Parathyroid adenoma (tissue), 2 donors: ENCODE measurements at regions not wholly inside any gene's neighbourhood (a gene's known extent, or its start where the extent isn't known, plus 50 kb on each side); places are given as distances from the start of the nearest gene placed in this dataset.

Experiments
- H2AFZ ChIP-seq: fragments of 300-600 bp; sonication (generic); one replicate; pipeline ENCODE4 v1.7.0; 2017; ENCODE audit warnings: antibody characterized with exemption, mild to moderate bottlenecking
- H3K27ac ChIP-seq: fragments of 300-600 bp; sonication (generic); one replicate; pipeline ENCODE4 v1.7.0; 2017
- H3K27me3 ChIP-seq: fragments of 300-600 bp; sonication (generic); one replicate; pipeline ENCODE4 v1.7.0; 2017; ENCODE audit warnings: low read length; ENCODE audit not compliant: control insufficient read depth, insufficient read depth
- H3K36me3 ChIP-seq: fragments of 300-600 bp; sonication (generic); one replicate; pipeline ENCODE4 v1.7.0; 2017; ENCODE audit warnings: low read length; ENCODE audit not compliant: control insufficient read depth, insufficient read depth
- H3K4me1 ChIP-seq: fragments of 300-600 bp; sonication (generic); one replicate; pipeline ENCODE4 v1.7.0; 2017; ENCODE audit warnings: control low read depth
- H3K4me2 ChIP-seq: fragments of 300-600 bp; sonication (generic); one replicate; pipeline ENCODE4 v1.7.0; 2017; ENCODE audit warnings: low read length
- H3K4me3 ChIP-seq: fragments of 300-600 bp; sonication (generic); one replicate; pipeline ENCODE4 v1.7.0; 2017; ENCODE audit warnings: low read depth, low read length
- H3K79me2 ChIP-seq: fragments of 300-600 bp; sonication (generic); one replicate; pipeline ENCODE4 v1.7.0; 2017; ENCODE audit warnings: control low read depth
- H3K9ac ChIP-seq: fragments of 300-600 bp; sonication (generic); one replicate; pipeline ENCODE4 v1.7.0; 2017; ENCODE audit warnings: mild to moderate bottlenecking
- H3K9me3 ChIP-seq: fragments of 300-600 bp; sonication (generic); one replicate; pipeline ENCODE4 v1.7.0; 2017; ENCODE audit warnings: low read length; ENCODE audit not compliant: control insufficient read depth
- TF ChIP-seq, protein P1 (sequence below): fragments of 300-600 bp; sonication (generic); IDR thresholded peaks from one replicate; pipeline ENCODE4 v1.7.0; 2017; ENCODE audit warnings: antibody characterized with exemption, mild to moderate bottlenecking
- donor health status: primary hyperparathyroidism.

DNA sequence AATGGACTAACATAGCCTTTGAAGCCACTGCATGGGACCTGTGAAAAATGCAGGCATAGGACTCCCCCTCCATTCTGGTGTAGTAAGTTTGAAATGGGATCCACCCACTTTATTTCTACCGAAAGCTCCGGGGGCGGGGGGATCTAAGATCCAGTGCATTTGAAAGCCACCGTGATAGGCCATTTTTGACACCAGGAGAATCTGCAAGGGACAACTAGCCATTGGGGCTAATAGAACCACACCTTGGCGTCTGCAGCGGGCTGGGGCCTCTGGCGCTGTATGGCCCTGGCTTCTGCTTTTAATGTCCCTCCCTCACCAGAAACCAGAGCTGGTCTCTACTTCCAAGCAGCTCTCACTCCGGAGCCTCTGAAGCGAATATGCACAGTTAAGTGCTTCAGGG is 60.1 kb upstream of the GPR26 start:
- TF ChIP-seq, protein P1, sequence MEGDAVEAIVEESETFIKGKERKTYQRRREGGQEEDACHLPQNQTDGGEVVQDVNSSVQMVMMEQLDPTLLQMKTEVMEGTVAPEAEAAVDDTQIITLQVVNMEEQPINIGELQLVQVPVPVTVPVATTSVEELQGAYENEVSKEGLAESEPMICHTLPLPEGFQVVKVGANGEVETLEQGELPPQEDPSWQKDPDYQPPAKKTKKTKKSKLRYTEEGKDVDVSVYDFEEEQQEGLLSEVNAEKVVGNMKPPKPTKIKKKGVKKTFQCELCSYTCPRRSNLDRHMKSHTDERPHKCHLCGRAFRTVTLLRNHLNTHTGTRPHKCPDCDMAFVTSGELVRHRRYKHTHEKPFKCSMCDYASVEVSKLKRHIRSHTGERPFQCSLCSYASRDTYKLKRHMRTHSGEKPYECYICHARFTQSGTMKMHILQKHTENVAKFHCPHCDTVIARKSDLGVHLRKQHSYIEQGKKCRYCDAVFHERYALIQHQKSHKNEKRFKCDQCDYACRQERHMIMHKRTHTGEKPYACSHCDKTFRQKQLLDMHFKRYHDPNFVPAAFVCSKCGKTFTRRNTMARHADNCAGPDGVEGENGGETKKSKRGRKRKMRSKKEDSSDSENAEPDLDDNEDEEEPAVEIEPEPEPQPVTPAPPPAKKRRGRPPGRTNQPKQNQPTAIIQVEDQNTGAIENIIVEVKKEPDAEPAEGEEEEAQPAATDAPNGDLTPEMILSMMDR: no peak
- H3K79me2 ChIP-seq: no peaks in the 10 kb centered on the region
- no peak overlapping the region for H3K27ac ChIP-seq
- no peaks in the 10 kb centered on the region for H3K36me3 ChIP-seq
- no peak overlapping the region for H3K4me3 ChIP-seq
- no peaks in the 10 kb centered on the region for H3K9me3 ChIP-seq
- H3K4me2 ChIP-seq: no peak overlapping the region
- H3K4me1 ChIP-seq: no peaks in the 10 kb centered on the region
- no peaks in the 10 kb centered on the region for H3K27me3 ChIP-seq
- no peak overlapping the region for H2AFZ ChIP-seq
- no peak overlapping the region for H3K9ac ChIP-seq

DNA sequence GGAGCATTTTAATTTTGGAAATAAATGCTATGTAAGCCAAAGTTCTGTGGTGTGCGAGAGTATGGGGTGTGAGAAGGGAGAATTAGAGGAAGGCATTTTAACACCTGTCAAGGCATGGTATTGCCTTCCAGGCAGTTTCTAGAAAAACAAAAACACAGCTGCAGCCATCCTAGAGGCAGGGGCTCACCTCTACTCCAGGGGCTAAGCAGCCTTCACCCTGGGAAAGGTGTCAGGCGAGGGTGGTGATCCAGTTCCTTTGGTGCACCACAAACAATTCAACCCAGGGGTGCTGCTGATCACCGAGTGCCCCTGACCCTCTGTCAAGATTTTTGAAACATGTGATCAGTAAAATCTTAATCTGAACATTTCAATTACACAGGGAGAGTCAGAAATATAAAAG is 59.2 kb upstream of the GPR26 start:
- TF ChIP-seq, protein P1: no peak
- no peaks in the 10 kb centered on the region for H3K36me3 ChIP-seq
- no peak overlapping the region for H2AFZ ChIP-seq
- no peaks in the 10 kb centered on the region for H3K79me2 ChIP-seq
- no peaks in the 10 kb centered on the region for H3K27me3 ChIP-seq
- no peak overlapping the region for H3K27ac ChIP-seq
- H3K4me2 ChIP-seq: no peak overlapping the region
- no peaks in the 10 kb centered on the region for H3K9me3 ChIP-seq
- H3K4me1 ChIP-seq: no peaks in the 10 kb centered on the region
- no peak overlapping the region for H3K4me3 ChIP-seq
- H3K9ac ChIP-seq: no peak overlapping the region

DNA sequence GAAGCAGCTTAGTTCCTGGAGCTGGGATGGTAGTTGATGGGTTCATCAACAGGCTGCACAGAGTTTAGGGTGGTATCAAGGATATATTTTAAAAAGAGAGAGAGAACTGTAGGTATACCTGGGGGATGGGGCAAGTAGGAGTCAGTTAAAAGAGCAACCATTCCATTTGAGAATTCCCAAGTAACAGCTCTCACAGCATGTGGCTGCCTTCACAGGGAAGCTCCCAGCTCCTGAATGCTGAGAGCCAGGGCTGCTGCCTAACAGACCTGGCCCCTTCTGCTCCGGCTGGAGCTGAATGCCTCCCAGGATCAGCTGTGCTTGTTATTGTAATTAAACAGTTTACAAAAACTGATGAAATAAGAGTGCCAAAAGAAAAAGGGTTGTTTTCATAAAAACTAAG is 58.8 kb upstream of the GPR26 start:
- Histone ChIP-seq H3K79me2 (no peaks in the 10 kb centered on the region), H3K4me3 (no peak overlapping the region), H3K4me2 (no peak overlapping the region), H3K9me3 (no peaks in the 10 kb centered on the region), H2AFZ (no peak overlapping the region), H3K36me3 (no peaks in the 10 kb centered on the region), H3K4me1 (no peaks in the 10 kb centered on the region), H3K27me3 (no peaks in the 10 kb centered on the region), H3K9ac (no peak overlapping the region), H3K27ac (no peak overlapping the region)
- TF ChIP-seq, protein P1: no peak

DNA sequence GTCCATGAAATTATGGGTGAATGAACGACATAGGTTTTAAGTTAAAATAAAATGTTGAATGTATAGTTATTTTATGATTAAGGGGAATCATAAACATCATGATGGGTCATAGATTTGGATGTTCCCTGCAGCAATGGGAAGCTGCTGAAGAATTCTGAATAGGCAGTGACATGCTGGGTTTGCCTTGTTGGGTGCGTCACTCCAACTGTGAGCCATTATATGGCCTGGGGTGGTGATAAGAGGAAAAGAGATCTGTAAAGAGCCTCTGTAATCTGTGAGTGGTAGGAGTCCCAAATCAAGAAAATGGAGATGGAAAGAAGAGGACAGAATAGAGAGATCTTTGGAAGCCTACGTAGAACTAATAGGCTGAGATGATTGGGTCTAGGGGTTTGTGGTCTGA is 58.1 kb upstream of the GPR26 start:
- no peak overlapping the region for H2AFZ ChIP-seq
- H3K4me3 ChIP-seq: no peak overlapping the region
- TF ChIP-seq, protein P1: no peak
- no peak overlapping the region for H3K9ac ChIP-seq
- no peaks in the 10 kb centered on the region for H3K9me3 ChIP-seq
- H3K36me3 ChIP-seq: no peaks in the 10 kb centered on the region
- no peak overlapping the region for H3K4me2 ChIP-seq
- H3K79me2 ChIP-seq: no peaks in the 10 kb centered on the region
- H3K27ac ChIP-seq: no peak overlapping the region
- no peaks in the 10 kb centered on the region for H3K27me3 ChIP-seq
- H3K4me1 ChIP-seq: no peaks in the 10 kb centered on the region

DNA sequence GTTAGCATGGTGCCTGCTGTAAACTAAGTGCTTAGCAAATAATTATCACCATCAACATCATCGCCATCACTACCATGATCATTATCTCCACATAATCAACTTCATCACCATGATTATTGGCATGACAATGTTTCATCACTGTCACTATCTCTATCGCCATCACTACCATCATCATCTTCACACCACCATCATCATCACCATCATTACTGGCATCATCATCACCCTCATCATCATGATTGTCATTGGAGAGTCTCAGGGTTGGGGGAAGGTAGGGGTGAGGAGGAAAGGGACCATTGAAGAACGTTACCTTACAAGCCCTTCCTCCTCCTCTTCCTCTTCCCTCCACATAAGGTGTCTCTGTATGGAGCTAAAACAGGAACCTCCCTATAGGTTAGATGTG is 54.9 kb upstream of the GPR26 start:
- no peak overlapping the region for H3K4me3 ChIP-seq
- TF ChIP-seq, protein P1: no peak
- H3K4me1 ChIP-seq: no peaks in the 10 kb centered on the region
- no peaks in the 10 kb centered on the region for H3K79me2 ChIP-seq
- H3K9ac ChIP-seq: no peak overlapping the region
- H3K27me3 ChIP-seq: no peaks in the 10 kb centered on the region
- no peak overlapping the region for H3K27ac ChIP-seq
- no peak overlapping the region for H3K4me2 ChIP-seq
- no peaks in the 10 kb centered on the region for H3K9me3 ChIP-seq
- no peak overlapping the region for H2AFZ ChIP-seq
- H3K36me3 ChIP-seq: no peaks in the 10 kb centered on the region
